NCI-H69 (cell line): ENCODE measurements at regions not wholly inside any gene's neighbourhood (a gene's known extent, or its start where the extent isn't known, plus 50 kb on each side); places are given as distances from the start of the nearest gene placed in this dataset.

Experiments used
- DNase-seq: peaks from one replicate; lab custom pipeline; 2025; lab: John Stamatoyannopoulos, UW

DNA sequence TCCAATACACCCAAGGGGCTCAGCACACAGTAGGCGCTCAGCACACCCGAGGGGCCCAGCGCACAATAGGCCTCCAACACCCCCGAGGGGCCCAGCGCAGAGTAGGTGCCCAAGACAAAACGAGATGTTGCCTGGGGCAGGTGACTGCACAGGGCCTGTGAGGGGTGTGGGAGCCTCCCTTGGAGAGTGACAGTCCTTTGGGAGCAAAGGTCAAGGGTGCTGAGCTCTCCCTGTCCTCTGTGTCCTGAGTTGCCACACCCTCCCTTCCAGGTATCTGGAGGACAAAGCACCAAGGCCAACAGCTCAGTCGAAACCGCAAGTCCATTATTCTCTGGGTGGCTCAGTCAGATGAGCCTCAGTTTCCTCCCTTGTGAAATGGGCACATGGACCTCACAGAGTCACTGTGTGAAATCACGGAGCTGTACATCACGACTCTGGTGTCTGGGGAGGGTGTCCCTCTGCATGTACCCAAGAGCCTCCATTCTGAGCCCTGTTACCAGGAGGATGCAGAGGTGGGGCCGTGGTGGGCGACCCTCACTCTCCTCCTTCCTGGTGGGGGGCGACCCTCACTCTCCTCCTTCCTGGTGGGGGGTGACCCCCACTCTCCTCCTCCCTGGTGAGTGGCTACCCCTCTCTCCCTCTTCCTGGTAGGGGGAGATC lies 81.3 kb downstream of the FOXL3 start:
- DNase-seq = peak; percentile 11

GRCh38 chr7:371779-372545 lies 82.0 kb downstream of the FOXL3 start:
- no peak for DNase-seq

- DNase-seq = no peak
Measured at GRCh38 chr7:372546-372931, 82.6 kb downstream of the FOXL3 start.

GRCh38 chr7:372932-373791 lies 83.2 kb downstream of the FOXL3 start:
- DNase-seq = no peak

GRCh38 chr7:373818-374705 lies 84.1 kb downstream of the FOXL3 start:
- DNase-seq = no peak

- no peak for DNase-seq
Measured at GRCh38 chr7:374706-375311, 84.8 kb downstream of the FOXL3 start.

DNA sequence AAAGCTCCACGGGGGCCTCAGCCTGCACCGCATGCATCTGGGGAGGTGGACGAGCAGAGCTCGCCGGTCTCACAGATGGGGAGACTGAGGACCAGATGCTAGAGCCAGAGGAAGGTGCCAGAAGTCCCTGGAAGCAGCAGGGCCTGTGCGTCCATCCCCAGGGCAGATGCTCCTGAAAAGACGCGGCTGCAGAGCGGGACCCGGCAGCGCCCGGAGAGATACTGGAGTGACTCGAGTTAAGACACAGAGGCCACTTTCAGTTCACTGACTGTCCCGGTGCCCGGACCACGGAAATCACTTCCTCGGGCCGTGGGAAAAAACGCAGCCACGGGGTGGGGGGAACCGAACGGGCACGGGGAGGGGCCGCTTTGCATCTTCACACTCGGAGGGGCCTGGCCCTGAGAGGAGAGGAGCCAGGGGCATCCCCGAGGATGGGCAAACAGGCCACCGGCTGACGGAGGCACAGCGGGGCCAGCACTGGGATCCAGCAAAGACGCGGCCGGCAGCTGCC lies 85.4 kb downstream of the FOXL3 start:
- DNase-seq = no peak

DNA sequence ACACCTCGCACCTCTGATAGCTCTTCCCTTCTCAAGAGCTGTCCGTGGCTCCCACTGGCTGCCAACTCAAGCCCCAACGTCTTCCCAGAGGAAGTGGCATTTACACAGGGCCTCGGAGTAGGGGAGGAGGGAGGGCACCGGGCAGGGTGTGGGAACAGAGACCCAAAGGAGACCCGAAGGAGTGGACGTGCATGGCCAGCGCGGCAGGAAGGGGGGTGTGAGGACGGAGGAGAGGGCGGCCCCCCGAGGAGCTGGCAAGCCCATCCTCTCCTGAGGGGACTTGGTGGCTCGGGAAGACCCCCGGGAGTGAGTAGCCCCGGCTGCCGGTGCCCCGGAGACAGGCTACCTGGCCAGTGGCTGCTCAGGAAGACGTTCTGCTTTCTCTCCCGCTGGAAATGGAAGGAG lies 85.9 kb downstream of the FOXL3 start:
- DNase-seq = no peak

GRCh38 chr7:376306-377079 lies 86.5 kb downstream of the FOXL3 start:
- DNase-seq = no peak

DNA sequence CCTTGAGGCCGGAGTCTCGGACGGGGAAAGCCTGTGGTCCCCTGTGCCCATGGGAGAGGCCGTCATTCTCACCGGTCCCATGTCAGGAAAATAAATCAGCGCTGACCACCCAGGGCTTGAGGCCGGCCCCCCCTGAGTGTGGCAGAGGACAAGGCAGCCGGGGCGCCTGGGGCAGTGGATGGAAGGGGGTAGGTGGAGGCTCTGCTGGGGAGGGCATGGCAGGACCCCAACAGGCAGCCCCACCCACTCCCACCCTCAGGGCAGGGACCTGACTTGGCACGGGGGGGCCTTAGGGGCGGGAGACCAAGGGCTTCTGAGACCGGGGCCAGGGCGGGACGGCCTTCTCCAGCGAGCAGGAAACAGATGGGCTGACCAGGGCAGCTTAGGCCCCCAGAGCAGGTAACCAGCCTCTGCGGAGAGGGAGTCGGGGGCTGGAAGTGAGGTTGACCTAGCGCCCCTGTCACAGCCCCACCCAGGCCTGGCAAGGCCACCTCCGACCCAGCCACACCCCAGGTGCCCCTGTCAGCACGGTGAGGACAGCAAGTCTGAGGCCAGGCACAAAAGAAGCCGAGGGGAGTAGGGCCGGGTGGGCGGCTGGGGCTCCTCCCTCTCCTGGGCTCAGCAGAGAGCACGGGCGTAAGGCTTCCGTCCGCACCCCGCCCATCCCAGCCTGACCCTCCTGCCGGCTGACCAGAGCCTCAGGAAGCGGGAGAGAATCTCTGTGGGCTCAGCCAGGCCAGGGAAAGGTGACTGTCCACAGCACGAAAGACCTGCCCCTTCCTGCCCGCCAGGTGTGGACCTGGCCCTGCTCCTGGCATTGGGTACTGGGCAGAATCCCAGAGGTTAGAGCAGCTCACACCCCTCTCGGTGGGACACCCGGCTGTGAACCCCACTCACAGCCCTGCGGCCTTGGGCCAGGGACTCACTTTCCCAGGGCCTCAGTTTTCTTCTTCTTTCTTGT lies 87.4 kb downstream of the FOXL3 start:
- DNase-seq = no peak

DNA sequence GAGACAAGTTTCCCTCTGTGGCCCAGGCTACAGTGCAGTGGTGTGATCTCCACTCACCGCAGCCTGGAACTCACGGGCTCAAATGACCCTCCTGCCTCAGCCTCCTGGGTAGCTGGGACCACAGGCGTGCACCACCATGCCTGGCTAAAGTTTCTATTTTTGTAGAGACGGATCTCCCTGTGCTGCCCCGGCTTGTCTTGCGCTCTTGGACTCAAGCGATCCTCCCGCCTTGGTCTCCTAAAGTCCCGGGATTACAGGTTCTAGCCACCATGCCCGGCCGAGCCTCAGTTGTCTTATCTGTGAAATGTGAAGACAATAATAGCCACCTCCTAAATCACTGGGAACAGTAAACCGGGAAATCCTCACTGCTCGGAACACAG lies 88.1 kb downstream of the FOXL3 start:
- DNase-seq = no peak

GRCh38 chr7:378551-379455 lies 88.8 kb downstream of the FOXL3 start:
- DNase-seq = no peak

DNA sequence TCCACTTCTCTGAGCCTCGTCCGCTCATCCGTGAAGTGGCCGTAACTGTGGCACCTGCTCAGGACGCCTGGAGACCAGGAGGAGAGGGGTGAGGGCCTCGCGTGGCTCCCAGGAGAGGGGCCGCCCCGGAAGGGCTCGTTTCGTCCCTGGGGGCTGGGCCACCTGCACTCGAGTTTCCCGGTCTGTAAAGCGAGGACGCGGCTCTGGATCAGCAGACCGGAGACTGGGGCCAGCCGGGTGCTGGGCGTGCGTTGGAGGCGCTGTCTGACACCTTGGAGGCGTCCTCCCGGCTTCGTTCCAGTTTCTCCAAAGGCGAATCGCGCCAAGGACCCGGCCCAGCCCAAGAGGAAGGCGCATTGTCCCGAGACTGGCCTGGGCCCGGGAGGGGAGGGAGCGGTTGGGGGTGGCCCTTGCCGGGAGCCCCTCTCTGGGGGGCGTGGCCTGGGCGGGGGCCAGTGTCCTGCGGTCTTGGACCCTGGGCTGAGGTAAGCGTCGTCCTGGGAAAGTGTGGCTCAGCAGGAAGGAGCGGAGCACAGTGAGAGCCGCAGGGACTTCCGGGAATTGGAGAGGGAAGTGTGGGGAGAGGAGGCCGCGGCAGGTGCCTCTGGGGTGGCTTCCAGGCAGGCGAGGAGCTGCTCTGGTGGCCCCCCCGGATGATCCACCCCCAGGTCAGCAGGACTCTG lies 89.6 kb downstream of the FOXL3 start:
- no peak for DNase-seq

GRCh38 chr7:380139-380485 lies 90.1 kb downstream of the FOXL3 start:
- no peak for DNase-seq

DNA sequence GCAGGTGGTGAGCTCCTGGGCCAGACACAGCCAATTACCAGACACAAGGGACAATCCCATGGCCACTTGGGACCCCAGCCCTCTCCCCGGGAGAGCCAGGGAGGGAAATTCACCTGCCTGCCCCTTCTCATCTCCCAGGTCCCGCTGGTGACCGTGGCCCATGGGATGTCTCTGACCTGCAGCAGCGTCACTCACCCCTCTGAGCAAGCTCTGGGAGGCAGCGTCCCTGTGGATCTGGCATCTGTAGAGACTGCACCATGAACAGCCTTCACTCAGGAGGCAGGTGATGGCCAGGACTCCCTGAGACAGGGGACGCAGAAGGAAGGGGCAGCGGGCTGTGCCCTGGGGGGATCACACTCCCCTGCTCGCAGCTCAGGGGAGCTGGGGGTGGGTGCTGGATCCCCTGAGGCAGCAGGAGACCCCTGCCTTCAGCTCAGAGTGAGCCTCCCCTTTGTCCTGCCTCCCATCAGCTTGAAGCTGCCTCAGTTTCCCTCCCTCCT lies 90.8 kb downstream of the FOXL3 start:
- no peak for DNase-seq

DNA sequence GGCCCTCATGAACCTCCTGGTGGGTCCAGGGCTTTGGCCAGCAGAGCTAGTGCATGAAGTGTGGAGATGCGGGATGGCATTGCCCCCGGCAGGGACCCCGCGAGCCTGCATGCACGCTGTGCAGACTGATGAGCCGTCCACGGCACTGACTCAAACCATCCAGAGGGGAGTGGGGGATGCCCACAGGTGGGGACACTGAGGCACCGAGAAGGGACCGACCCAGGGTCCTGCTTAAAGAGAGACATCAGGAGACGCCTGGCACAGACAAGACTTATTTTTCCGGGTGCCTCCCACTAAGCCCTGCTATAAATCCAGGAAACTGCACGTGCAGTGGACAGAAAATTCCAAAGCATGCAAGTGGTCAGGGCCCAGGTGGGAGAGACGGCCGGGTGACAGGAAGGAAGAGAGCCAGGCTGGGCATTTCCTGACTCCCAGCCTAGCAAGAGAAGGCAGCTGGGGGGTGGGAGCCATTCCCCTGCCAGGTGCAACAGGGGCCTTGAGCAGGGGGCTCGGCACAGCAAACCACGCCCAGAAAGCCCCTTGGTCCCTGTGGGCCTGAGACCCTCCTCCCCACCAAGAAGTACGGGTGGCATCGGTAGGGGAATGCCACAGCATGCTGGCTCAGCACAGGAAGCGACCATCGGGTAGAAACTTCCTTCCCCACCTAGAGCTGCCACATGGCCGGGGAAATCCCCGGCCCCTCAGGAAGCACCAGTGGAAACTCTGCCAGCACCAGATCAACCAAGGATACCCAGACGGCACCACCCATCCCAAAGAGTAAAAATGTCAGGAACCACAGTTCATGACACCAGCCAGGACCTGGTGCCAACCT lies 91.5 kb downstream of the FOXL3 start:
- DNase-seq = no peak

GRCh38 chr7:382043-382400 lies 92.1 kb downstream of the FOXL3 start:
- no peak for DNase-seq
